H9 (cell line): ENCODE measurements at regions not wholly inside any gene's neighbourhood (a gene's known extent, or its start where the extent isn't known, plus 50 kb on each side); places are given as distances from the start of the nearest gene placed in this dataset.
"Not testable (repeated sequence)": the region's sequence is repeated elsewhere in the genome, so short reads cannot be mapped to it uniquely, and the experiment has no call there.

Source experiments
- DNase-seq: peaks from one replicate; pipeline ENCODE4 v3.0.0-alpha.2; 2017
- H2AFZ ChIP-seq: one replicate; pipeline ENCODE4 v1.6.1; 2013; ENCODE audit warnings: mild to moderate bottlenecking, low read length, control low read depth, moderate library complexity
- H2AK5ac ChIP-seq: 2 replicates; pipeline ENCODE4 v1.6.1; 2013; ENCODE audit warnings: low read length, control low read depth, mixed read lengths; ENCODE audit not compliant: insufficient read length
- H2BK120ac ChIP-seq: one replicate; pipeline ENCODE4 v1.6.1; 2013; ENCODE audit warnings: low read depth, mild to moderate bottlenecking, low read length, control low read depth, inconsistent platforms; ENCODE audit not compliant: poor library complexity, severe bottlenecking
- H2BK12ac ChIP-seq: 2 replicates; pipeline ENCODE4 v1.6.1; 2013; ENCODE audit warnings: low read length, control low read depth, mixed read lengths, low read depth; ENCODE audit not compliant: insufficient read length
- H2BK15ac ChIP-seq: 2 replicates; pipeline ENCODE4 v1.6.1; 2013; ENCODE audit warnings: low read depth, low read length, control low read depth
- H2BK20ac ChIP-seq: one replicate; pipeline ENCODE4 v1.6.1; 2013; ENCODE audit warnings: low read depth, mild to moderate bottlenecking, low read length, control low read depth, inconsistent platforms; ENCODE audit not compliant: poor library complexity, severe bottlenecking
- H2BK5ac ChIP-seq: 2 replicates; pipeline ENCODE4 v1.6.1; 2013; ENCODE audit warnings: low read length, control low read depth, mixed read lengths; ENCODE audit not compliant: insufficient read length
- H3K14ac ChIP-seq: 2 replicates; pipeline ENCODE4 v1.6.1; 2013; ENCODE audit warnings: low read length, control low read depth; ENCODE audit not compliant: insufficient read depth
- H3K18ac ChIP-seq: 2 replicates; pipeline ENCODE4 v1.6.1; 2013; ENCODE audit warnings: low read depth, mild to moderate bottlenecking, mixed read lengths, low read length, control low read depth; ENCODE audit not compliant: insufficient read length
- H3K23ac ChIP-seq: 2 replicates; pipeline ENCODE4 v1.6.1; 2013; ENCODE audit warnings: low read length, control low read depth, mixed read lengths, low read depth; ENCODE audit not compliant: insufficient read length
- H3K23me2 ChIP-seq: 2 replicates; pipeline ENCODE4 v1.6.1; 2013; ENCODE audit warnings: low read depth, mild to moderate bottlenecking, mixed read lengths, low read length, control low read depth; ENCODE audit not compliant: insufficient read length, poor library complexity, severe bottlenecking
- H3K27ac ChIP-seq: 2 replicates; pipeline ENCODE4 v1.5.1; 2013; ENCODE audit warnings: low read length, control low read depth, mixed read lengths, low read depth; ENCODE audit not compliant: insufficient read length
- H3K27me3 ChIP-seq: 2 replicates; pipeline ENCODE4 v1.6.1; 2013; ENCODE audit warnings: low read length, control low read depth, inconsistent platforms; ENCODE audit not compliant: insufficient read depth
- H3K4ac ChIP-seq: 2 replicates; pipeline ENCODE4 v1.6.1; 2013; ENCODE audit warnings: low read depth, mild to moderate bottlenecking, control low read depth, inconsistent platforms, low read length, moderate library complexity
- H3K4me1 ChIP-seq: 2 replicates; pipeline ENCODE4 v1.6.1; 2013; ENCODE audit warnings: low read length, control low read depth, inconsistent platforms; ENCODE audit not compliant: insufficient read depth
- H3K4me2 ChIP-seq: 2 replicates; pipeline ENCODE4 v1.6.1; 2013; ENCODE audit warnings: low read length, control low read depth, mixed read lengths; ENCODE audit not compliant: insufficient read length, insufficient read depth
- H3K56ac ChIP-seq: 2 replicates; pipeline ENCODE4 v1.6.1; 2013; ENCODE audit warnings: low read depth, mild to moderate bottlenecking, mixed read lengths, low read length, control low read depth; ENCODE audit not compliant: insufficient read length
- H3K79me1 ChIP-seq: 2 replicates; pipeline ENCODE4 v1.6.1; 2013; ENCODE audit warnings: low read depth, mild to moderate bottlenecking, moderate library complexity, low read length, control low read depth, inconsistent platforms; ENCODE audit not compliant: insufficient read depth, poor library complexity, severe bottlenecking
- H3K79me2 ChIP-seq: 2 replicates; pipeline ENCODE4 v1.6.1; 2013; ENCODE audit warnings: low read length, control low read depth, inconsistent platforms; ENCODE audit not compliant: insufficient read depth
- H3K9ac ChIP-seq: 2 replicates; pipeline ENCODE4 v1.6.1; 2013; ENCODE audit warnings: low read length, control low read depth, mixed read lengths; ENCODE audit not compliant: insufficient read length; ENCODE audit errors: extremely low read depth
- H3K9me3 ChIP-seq: one replicate; pipeline ENCODE4 v1.6.1; 2013; ENCODE audit warnings: low read depth, low read length, inconsistent platforms; ENCODE audit not compliant: control insufficient read depth
- H3T11ph ChIP-seq: one replicate; pipeline ENCODE4 v1.6.1; 2013; ENCODE audit warnings: mild to moderate bottlenecking, low read length, control low read depth, inconsistent platforms
- H4K20me1 ChIP-seq: one replicate; pipeline ENCODE4 v1.6.1; 2013; ENCODE audit not compliant: control insufficient read depth, insufficient read length, insufficient read depth
- H4K5ac ChIP-seq: 2 replicates; pipeline ENCODE4 v1.6.1; 2013; ENCODE audit warnings: low read depth, mild to moderate bottlenecking, mixed read lengths, low read length, control low read depth; ENCODE audit not compliant: insufficient read length
- H4K8ac ChIP-seq: replicated peaks from 2 replicates; pipeline ENCODE4 v1.6.1; 2013; ENCODE audit warnings: low read length, control low read depth, mixed read lengths, low read depth; ENCODE audit not compliant: insufficient read length
- H4K91ac ChIP-seq: 2 replicates; pipeline ENCODE4 v1.6.1; 2013; ENCODE audit warnings: low read depth, mild to moderate bottlenecking, moderate library complexity, mixed read lengths, low read length, control low read depth; ENCODE audit not compliant: insufficient read length
- H3K27ac Mint-ChIP-seq, 3 experiments: 2 replicates in 2 of 3; 3 replicates in 1 of 3; pipeline ENCODE4 v1.8.0; 2020 to 2021; ENCODE audit warnings: mixed read lengths in 3 of 3, mild to moderate bottlenecking in 1 of 3, moderate library complexity in 1 of 3
- H3K27me3 Mint-ChIP-seq: 2 replicates; pipeline ENCODE4 v1.8.0; 2021; ENCODE audit warnings: low read depth, mild to moderate bottlenecking, moderate library complexity, mixed read lengths
- H3K36me3 Mint-ChIP-seq, 3 experiments: 2 replicates in 2 of 3; 3 replicates in 1 of 3; pipeline ENCODE4 v1.8.0; 2020 to 2021; ENCODE audit warnings: low read depth in 3 of 3, mixed read lengths in 3 of 3; ENCODE audit not compliant: insufficient read depth in 1 of 3
- H3K4me1 Mint-ChIP-seq, 2 experiments: 2 replicates each; pipeline ENCODE4 v1.8.0; 2020; ENCODE audit warnings: mixed read lengths in 2 of 2
- H3K4me3 Mint-ChIP-seq, 2 experiments: 2 replicates in 1 of 2; 3 replicates in 1 of 2; pipeline ENCODE4 v1.8.0; 2020 to 2021; ENCODE audit warnings: mild to moderate bottlenecking in 2 of 2, mixed read lengths in 2 of 2, moderate library complexity in 1 of 2
- H3K9me3 Mint-ChIP-seq, 2 experiments: 2 replicates in 1 of 2; 3 replicates in 1 of 2; pipeline ENCODE4 v1.8.0; 2020; ENCODE audit warnings: mild to moderate bottlenecking in 2 of 2, mixed read lengths in 2 of 2, moderate library complexity in 1 of 2
- WGBS: extraction: QIAGEN DNeasy Blood & Tissue Kit; methylation state at CpG from one replicate; pipeline ENCODE4 v1.1.7; 2013; ENCODE audit warnings: missing lambda C conversion rate, low lambda C conversion rate, mixed read lengths; ENCODE audit not compliant: insufficient read length; ENCODE audit errors: extremely low coverage; 5-methylcytosine and 5-hydroxymethylcytosine counted together

GRCh38 chr15:84164423-84165292 is 70.9 kb upstream of the GOLGA6L4 start:
- H4K5ac ChIP-seq, H3K79me1 ChIP-seq, H3K4me1 ChIP-seq, H2BK12ac ChIP-seq, H3K14ac ChIP-seq, H4K8ac ChIP-seq, H3K79me2 ChIP-seq, H4K91ac ChIP-seq, H3K9me3 Mint-ChIP-seq, H3K4ac ChIP-seq, H3K27ac ChIP-seq, H3K4me2 ChIP-seq, H3K4me3 Mint-ChIP-seq, H3K56ac ChIP-seq, H3K27me3 Mint-ChIP-seq, H3K36me3 Mint-ChIP-seq, H3K23ac ChIP-seq, H3K9me3 ChIP-seq, H2AK5ac ChIP-seq, H2BK120ac ChIP-seq, H2AFZ ChIP-seq, H3K27ac Mint-ChIP-seq, H3K9ac ChIP-seq, H2BK20ac ChIP-seq, H3K18ac ChIP-seq, H3T11ph ChIP-seq, H3K27me3 ChIP-seq, H2BK5ac ChIP-seq, H2BK15ac ChIP-seq, H3K4me1 Mint-ChIP-seq, H3K23me2 ChIP-seq, DNase-seq, H4K20me1 ChIP-seq: not testable (repeated sequence)
- no CpG with 5 or more reads among the region's 8 CpGs for WGBS

- not testable (repeated sequence) for H3K4me1 Mint-ChIP-seq, H3K79me1 ChIP-seq, H3K18ac ChIP-seq, H4K5ac ChIP-seq, H3K27ac Mint-ChIP-seq, DNase-seq, H3K79me2 ChIP-seq, H3K23me2 ChIP-seq, H2BK15ac ChIP-seq, H3K9ac ChIP-seq, H3K27ac ChIP-seq, H3K4ac ChIP-seq, H3K4me3 Mint-ChIP-seq, H4K91ac ChIP-seq, H3K14ac ChIP-seq, H3K27me3 Mint-ChIP-seq, H3K27me3 ChIP-seq, H2BK5ac ChIP-seq, H3T11ph ChIP-seq, H3K9me3 ChIP-seq, H3K56ac ChIP-seq, H4K20me1 ChIP-seq, H2AFZ ChIP-seq, H2AK5ac ChIP-seq, H3K9me3 Mint-ChIP-seq, H3K4me2 ChIP-seq, H4K8ac ChIP-seq, H2BK20ac ChIP-seq, H3K23ac ChIP-seq, H3K36me3 Mint-ChIP-seq, H2BK12ac ChIP-seq, H2BK120ac ChIP-seq, H3K4me1 ChIP-seq
- WGBS, result no CpG with 5 or more reads among the region's 19 CpGs
Measured at GRCh38 chr15:84170029-84170428, 65.5 kb upstream of the GOLGA6L4 start.
